Peyer's patch (tissue), 4 donors: ENCODE measurements at regions not wholly inside any gene's neighbourhood (a gene's known extent, or its start where the extent isn't known, plus 50 kb on each side); places are given as distances from the start of the nearest gene placed in this dataset.

Source experiments
- CTCF ChIP-seq, 6 experiments: fragments of 450-650 bp in 4 of 6; fragments of 200-600 bp in 2 of 6; sonication (generic) in 1 of 6; IDR thresholded peaks; one replicate each; pipeline ENCODE4 v1.5.1; 2017 to 2019; ENCODE audit warnings: antibody characterized with exemption in 6 of 6, mild to moderate bottlenecking in 3 of 6, moderate library complexity in 1 of 6
- POLR2A ChIP-seq, 2 donors: fragments of 450-650 bp; IDR thresholded peaks; one replicate each; pipeline ENCODE4 v1.5.1; 2017; ENCODE audit warnings: antibody characterized with exemption in 2 of 2, mild to moderate bottlenecking in 2 of 2, moderate library complexity in 2 of 2

- TF ChIP-seq CTCF (IDR thresholded peaks at IDR 0.05) (no peak), POLR2A (IDR thresholded peaks at IDR 0.05) (no peak)
Observed at GRCh38 chr7:27399791-27400567, 157.4 kb downstream of the EVX1 start.
